ENCODE measurements at regions not wholly inside any gene's neighbourhood (a gene's known extent, or its start where the extent isn't known, plus 50 kb on each side); places are given as distances from the start of the nearest gene placed in this dataset.
"Not testable (repeated sequence)": the region's sequence is repeated elsewhere in the genome, so short reads cannot be mapped to it uniquely, and the experiment has no call there.

DNA sequence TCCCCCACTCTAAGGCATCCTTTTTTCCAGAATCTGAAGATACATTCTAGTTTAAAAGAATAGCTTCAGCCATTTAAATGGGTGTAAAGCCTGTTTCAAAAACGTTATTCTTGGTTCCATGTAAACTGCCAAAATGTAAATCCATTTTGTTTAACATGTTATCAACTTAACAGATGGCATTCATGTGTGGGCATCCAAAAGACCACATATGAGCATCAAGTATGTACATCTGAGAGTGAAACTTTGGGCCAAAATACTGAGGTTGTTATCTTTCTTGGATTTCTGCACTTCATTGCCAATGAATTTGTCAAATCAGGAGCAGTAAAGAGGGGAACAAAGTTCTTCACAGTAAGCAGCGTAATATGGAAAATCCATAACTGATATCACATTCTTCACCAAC is 395.4 kb downstream of the ZNF804A start:
- no peaks in the 10 kb centered on the region for H3K27me3 Mint-ChIP-seq
- H3K36me3 Mint-ChIP-seq: no peaks in the 10 kb centered on the region
- no peaks in the 10 kb centered on the region for H3K4me1 Mint-ChIP-seq
- H3K4me3 Mint-ChIP-seq: no peak overlapping the region
- H3K9me3 Mint-ChIP-seq: no peaks in the 10 kb centered on the region
- no peak overlapping the region for H3K27ac Mint-ChIP-seq

DNA sequence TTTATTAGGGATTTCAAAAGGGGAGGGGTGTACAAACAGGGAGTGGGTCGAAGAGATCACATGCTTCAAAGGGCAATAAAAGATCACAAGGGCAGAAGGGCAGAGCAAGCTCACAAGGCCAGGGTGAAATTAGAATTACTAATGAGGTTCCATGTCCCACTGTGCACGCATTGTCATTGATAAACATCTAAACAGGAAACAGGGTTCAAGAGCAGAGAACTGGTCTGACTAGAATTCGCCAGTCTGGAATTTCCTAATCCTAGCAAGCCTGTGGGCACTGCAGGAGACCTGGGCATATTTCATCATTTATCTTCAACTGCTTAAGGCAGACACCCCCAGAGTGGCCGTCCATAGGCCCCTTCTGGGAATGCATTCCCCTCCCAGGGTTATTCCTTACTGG is 408.2 kb downstream of the ZNF804A start:
- H3K4me1 Mint-ChIP-seq: no peaks in the 10 kb centered on the region
- no peak overlapping the region for H3K4me3 Mint-ChIP-seq
- H3K36me3 Mint-ChIP-seq: no peaks in the 10 kb centered on the region
- H3K27me3 Mint-ChIP-seq: no peaks in the 10 kb centered on the region
- H3K9me3 Mint-ChIP-seq: peaks cover 26% of the 10 kb centered on the region
- no peak overlapping the region for H3K27ac Mint-ChIP-seq

DNA sequence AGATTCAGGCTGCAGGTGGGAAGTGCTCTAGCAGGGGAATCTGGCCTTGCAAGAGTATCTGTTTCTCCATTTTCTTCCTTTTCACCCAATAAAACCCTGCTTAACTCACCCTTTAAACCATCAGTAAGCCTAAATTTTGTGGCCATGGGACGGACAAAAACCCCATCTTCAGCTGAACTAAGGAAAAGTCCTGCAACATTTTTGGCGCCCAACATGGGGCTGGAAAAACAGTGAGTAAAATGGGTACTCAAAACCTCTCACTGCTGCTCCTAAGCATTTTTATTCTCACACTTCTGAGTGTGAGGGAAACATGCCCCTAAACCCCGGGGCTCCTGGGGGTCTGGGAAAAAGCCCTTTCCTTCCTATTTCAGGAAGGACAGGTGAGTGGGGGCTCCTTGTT is 414.3 kb downstream of the ZNF804A start:
- Mint-ChIP-seq H3K36me3 (no peaks in the 10 kb centered on the region), H3K9me3 (peaks cover 29% of the 10 kb centered on the region), H3K27me3 (no peaks in the 10 kb centered on the region)

DNA sequence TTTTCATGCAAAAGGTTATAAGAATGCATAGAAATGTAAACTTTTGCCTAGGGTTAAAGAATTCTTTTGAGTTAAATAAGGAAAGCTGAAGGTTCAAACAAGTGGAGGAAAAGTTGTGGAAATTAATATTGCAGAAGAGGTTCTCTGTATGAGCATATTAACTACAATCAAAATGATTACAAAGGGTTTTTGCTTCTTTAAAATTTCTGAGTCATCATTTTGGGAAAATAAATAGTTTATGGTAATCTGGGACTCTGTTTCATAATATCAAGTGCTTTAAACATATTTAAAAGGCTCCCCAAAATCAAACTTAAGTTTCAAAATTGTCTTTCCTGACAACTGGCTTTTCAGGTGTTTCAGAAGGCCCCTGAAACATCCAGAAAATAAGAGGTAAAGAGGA is 415.7 kb downstream of the ZNF804A start:
- H3K27ac Mint-ChIP-seq: no peak overlapping the region
- no peaks in the 10 kb centered on the region for H3K4me1 Mint-ChIP-seq
- H3K9me3 Mint-ChIP-seq: peaks cover 29% of the 10 kb centered on the region
- H3K4me3 Mint-ChIP-seq: no peak overlapping the region
- H3K36me3 Mint-ChIP-seq: no peaks in the 10 kb centered on the region
- H3K27me3 Mint-ChIP-seq: no peaks in the 10 kb centered on the region

More for the DNA sequence above, 414.3 kb downstream of the ZNF804A start:
- Mint-ChIP-seq H3K27ac (no peak overlapping the region), H3K4me3 (no peak overlapping the region), H3K4me1 (no peaks in the 10 kb centered on the region)

DNA sequence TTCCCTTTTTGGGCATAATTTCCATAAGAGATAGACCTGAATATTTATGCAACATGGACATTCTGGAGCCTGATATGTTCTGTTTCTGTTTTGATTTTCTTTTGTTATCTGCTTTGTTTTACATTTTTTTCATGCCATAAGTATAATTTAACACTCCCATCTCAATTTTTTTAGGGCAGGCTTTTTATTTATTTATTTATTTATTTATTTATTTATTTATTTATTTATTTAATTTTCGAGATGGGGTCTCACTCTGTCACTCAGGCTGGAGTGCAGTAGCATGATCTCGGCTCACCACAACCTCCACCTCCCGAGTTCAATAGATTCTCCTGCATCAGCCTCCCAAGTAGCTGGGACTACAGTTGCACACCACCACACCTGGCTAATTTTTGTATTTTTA is 427.6 kb downstream of the ZNF804A start:
- not testable (repeated sequence) for H3K27me3 Mint-ChIP-seq, H3K27ac Mint-ChIP-seq, H3K4me3 Mint-ChIP-seq, H3K4me1 Mint-ChIP-seq, H3K36me3 Mint-ChIP-seq
- peaks cover 22% of the 10 kb centered on the region for H3K9me3 Mint-ChIP-seq

DNA sequence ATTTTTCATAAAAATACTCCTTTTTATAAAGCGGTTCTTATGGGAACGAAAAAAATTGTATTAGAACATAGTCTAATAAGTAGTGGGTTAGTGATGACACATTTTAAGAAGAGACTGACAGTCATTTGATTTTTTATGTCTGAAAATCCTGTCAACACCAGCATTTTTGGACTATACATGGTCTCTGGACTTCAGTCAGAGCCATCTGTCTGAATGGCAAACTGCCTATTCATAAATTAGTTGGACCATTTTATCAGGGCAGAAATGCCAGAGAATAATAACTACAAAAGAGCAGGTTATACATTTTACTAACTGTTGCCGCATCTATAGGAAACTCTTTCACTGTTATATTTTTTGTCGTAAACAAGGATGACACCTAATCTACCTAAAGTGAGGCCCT is 437.6 kb downstream of the ZNF804A start:
- no peaks in the 10 kb centered on the region for H3K27me3 Mint-ChIP-seq
- no peak overlapping the region for H3K27ac Mint-ChIP-seq
- no peaks in the 10 kb centered on the region for H3K4me1 Mint-ChIP-seq
- H3K36me3 Mint-ChIP-seq: no peaks in the 10 kb centered on the region
- H3K4me3 Mint-ChIP-seq: no peak overlapping the region
- peaks cover 10% of the 10 kb centered on the region for H3K9me3 Mint-ChIP-seq

DNA sequence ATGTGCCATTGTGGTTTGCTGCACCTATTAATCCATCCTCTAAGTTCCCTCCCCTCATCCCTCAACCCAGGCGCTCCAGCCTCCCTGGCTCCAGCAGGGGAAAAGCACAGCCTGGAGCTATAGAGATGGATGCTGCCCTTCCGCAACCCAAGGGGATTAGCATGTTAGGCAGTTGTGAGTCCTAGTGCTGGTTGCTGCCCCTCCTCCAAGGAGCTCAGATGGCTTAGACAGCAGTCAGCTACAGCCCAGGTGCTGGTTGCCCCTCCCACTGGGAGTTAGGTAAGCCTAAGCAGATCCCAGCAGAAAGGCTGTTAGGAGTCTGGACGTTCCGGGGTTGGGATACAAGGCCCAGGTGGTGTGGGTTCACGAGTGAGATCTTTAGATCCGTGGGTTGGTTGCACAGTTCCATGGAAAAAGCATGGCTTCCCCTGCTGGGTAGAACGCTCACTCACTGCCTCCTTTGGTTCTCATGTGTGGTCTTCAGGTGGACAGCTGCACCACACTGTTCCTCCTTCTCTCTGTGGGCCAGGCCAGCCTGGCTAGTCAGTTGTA is 446.1 kb downstream of the ZNF804A start:
- Mint-ChIP-seq H3K9me3 (peaks cover 27% of the 10 kb centered on the region), H3K4me1 (no peaks in the 10 kb centered on the region), H3K27ac (no peak overlapping the region), H3K36me3 (no peaks in the 10 kb centered on the region), H3K27me3 (no peaks in the 10 kb centered on the region), H3K4me3 (no peak overlapping the region)

DNA sequence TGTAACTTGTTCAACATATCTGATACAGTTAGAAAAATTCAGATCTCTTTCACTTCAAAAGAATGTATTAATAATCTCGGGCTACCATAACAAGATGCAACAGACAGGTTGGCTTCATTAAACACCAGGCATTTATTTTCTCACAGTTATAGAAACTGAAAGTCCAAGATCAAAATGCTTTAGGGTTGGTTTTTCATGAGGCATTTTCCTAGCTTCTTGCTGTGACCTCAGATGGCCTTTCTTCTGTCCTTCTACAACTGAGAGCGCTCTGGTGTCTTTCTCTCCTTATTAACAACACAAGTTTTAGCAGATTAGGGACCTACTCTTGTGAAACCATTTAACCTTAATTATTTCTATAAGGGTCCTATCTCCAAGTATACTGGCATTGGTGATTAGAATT is 452.5 kb downstream of the ZNF804A start:
- peaks cover 16% of the 10 kb centered on the region for H3K9me3 Mint-ChIP-seq
- H3K4me3 Mint-ChIP-seq: no peak overlapping the region
- no peaks in the 10 kb centered on the region for H3K27me3 Mint-ChIP-seq
- H3K4me1 Mint-ChIP-seq: no peaks in the 10 kb centered on the region
- H3K27ac Mint-ChIP-seq: no peak overlapping the region
- no peaks in the 10 kb centered on the region for H3K36me3 Mint-ChIP-seq

DNA sequence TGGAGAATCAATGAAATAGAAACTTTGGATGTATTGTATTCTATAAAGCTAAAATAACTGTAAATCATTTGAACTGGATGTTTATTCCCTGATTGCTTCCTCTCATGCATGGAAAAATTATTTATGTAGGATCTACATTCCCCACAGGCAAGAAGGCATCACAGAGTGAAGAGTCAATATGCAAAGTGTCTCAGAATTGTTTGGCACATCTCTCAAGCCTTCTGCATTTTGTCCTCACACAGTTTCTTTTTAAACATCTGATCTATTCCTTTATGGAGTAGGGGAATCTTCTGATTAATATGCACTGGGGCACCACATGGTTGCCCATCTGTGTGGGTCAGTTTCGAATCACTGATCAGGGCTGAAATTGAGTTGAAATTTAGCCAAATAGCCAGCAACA is 465.4 kb downstream of the ZNF804A start:
- Mint-ChIP-seq H3K4me3 (no peak overlapping the region), H3K4me1 (no peaks in the 10 kb centered on the region), H3K27me3 (no peaks in the 10 kb centered on the region), H3K27ac (no peak overlapping the region), H3K36me3 (no peaks in the 10 kb centered on the region), H3K9me3 (peaks cover 5% of the 10 kb centered on the region)

DNA sequence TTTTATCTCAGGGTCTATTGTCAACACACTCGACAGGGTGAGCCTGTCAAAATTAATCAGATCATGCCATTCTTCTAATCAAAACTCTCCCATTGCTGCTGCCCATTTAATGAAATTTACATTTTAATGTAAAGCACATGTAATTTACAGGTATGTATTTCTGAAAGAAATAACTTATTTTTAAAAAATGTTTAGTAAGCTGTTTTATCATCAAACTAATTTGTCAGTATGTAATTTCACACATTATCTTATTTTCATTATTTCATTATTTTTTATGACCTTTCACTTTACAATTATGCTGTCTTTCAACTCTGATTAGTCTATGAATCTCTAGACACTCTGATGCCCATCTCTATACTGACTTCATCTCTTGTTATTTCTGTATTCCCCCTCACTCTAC is 467.8 kb downstream of the ZNF804A start:
- no peak overlapping the region for H3K27ac Mint-ChIP-seq
- H3K9me3 Mint-ChIP-seq: peaks cover 5% of the 10 kb centered on the region
- H3K4me3 Mint-ChIP-seq: no peak overlapping the region
- no peaks in the 10 kb centered on the region for H3K4me1 Mint-ChIP-seq
- no peaks in the 10 kb centered on the region for H3K27me3 Mint-ChIP-seq
- no peaks in the 10 kb centered on the region for H3K36me3 Mint-ChIP-seq

DNA sequence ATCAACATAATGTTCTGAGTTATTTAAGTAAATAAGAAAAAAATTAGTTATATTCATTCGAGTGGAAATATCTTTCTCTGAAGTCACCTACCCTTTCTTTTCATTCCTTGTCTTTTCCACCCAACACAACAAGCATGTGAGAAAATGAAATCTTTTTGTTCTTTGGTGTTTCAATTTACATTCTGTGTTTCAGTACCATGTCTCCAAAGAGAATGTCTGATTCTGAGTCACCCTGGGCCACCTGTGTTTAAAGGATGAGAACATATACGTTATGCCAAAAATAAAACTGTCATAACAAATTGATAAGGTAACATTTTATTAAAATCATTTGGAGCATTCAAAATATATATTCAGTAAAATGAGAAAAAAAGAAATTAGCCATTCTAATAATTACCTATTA is 470.8 kb downstream of the ZNF804A start:
- Mint-ChIP-seq H3K27ac (no peak overlapping the region), H3K4me3 (no peak overlapping the region), H3K36me3 (no peaks in the 10 kb centered on the region), H3K4me1 (no peaks in the 10 kb centered on the region), H3K9me3 (peaks cover 5% of the 10 kb centered on the region), H3K27me3 (no peaks in the 10 kb centered on the region)

DNA sequence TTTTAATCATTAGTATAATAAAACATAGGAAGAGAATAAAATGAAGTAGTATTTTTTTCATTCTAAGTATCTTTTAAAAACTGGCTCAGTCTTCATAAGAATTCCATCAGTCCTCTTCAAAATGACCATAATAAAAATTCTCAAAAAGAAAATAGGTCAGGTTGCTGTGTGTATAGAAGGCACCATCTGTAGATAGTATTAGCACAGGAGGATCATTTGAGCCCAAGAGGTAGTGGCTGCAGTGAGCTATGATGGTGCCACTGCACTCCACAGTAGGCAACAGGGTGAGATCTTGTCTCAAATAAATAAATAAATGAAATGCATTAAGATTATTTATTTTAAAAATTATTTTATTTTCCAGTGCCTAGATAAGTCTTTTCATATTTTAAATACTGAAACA is 475.8 kb downstream of the ZNF804A start:
- no peak overlapping the region for H3K27ac Mint-ChIP-seq
- H3K4me1 Mint-ChIP-seq: no peaks in the 10 kb centered on the region
- no peaks in the 10 kb centered on the region for H3K36me3 Mint-ChIP-seq
- no peaks in the 10 kb centered on the region for H3K27me3 Mint-ChIP-seq
- no peak overlapping the region for H3K4me3 Mint-ChIP-seq
- H3K9me3 Mint-ChIP-seq: peaks cover 6% of the 10 kb centered on the region

DNA sequence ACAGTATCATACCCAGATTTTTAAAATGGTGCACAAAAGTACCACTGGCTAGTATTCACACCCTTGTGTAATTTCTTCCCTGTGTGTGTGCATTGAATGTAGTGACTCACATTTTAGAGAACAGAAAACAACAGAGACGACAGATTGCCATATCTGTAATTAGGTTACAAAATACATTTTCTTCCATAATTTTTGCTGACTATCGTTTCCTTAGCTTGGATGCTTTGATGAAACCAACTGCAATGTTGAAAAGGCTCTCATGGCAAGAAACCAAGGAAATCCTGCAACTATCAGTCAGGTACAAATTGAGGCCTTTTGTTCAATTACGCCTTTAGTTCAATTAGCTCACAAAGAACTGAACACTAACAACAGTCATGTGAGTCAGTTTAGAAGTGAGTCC is 484.4 kb downstream of the ZNF804A start:
- H3K4me3 Mint-ChIP-seq: no peak overlapping the region

DNA sequence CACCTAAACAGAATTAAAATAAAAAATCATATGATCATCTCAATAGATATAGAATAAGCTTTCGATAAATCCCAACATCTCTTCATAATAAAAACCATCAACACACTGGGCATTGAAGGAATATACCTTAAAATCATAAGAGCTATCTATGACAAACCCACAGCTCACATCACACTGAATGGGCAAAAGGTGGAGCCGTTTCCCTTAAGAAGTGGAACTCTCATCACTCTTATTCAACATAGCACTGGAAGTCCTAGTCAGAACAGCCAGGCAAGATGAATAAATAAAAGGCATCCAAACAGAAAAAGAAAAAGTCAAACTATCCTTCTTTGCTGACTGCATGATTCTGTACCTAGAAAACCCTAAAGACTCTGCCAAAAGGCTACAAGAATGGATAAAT is 510.3 kb downstream of the ZNF804A start:
- H3K9me3 Mint-ChIP-seq: no peaks in the 10 kb centered on the region
- H3K4me1 Mint-ChIP-seq: no peaks in the 10 kb centered on the region
- H3K27ac Mint-ChIP-seq: no peak overlapping the region
- H3K36me3 Mint-ChIP-seq: no peaks in the 10 kb centered on the region
- H3K27me3 Mint-ChIP-seq: no peaks in the 10 kb centered on the region
- H3K4me3 Mint-ChIP-seq: no peak overlapping the region

More for the DNA sequence above, 484.4 kb downstream of the ZNF804A start:
- Mint-ChIP-seq H3K27ac (no peak overlapping the region), H3K27me3 (no peaks in the 10 kb centered on the region), H3K4me1 (no peaks in the 10 kb centered on the region), H3K36me3 (no peaks in the 10 kb centered on the region), H3K9me3 (peaks cover 11% of the 10 kb centered on the region)

DNA sequence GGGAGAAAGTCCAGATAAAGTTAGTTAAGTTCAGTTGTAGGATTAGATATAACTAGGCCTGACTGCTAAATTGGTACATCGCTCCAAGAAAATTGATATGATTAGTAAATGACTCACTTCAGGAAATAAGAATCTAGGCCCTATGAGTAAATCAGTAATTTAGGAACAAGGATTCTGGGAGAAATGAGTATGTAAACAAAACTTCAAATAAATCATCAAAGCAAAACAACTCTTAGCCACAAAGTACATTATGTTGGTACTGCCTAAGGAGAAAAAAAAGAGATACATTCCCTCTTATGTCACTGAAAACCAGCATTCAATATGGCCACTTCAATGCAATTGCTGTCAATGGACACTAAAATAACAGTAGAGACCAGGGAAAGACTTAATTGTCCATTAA is 529.1 kb downstream of the ZNF804A start:
- no peaks in the 10 kb centered on the region for H3K27me3 Mint-ChIP-seq
- no peaks in the 10 kb centered on the region for H3K36me3 Mint-ChIP-seq
- H3K9me3 Mint-ChIP-seq: no peaks in the 10 kb centered on the region
- no peak overlapping the region for H3K4me3 Mint-ChIP-seq
- no peaks in the 10 kb centered on the region for H3K4me1 Mint-ChIP-seq
- H3K27ac Mint-ChIP-seq: no peak overlapping the region

DNA sequence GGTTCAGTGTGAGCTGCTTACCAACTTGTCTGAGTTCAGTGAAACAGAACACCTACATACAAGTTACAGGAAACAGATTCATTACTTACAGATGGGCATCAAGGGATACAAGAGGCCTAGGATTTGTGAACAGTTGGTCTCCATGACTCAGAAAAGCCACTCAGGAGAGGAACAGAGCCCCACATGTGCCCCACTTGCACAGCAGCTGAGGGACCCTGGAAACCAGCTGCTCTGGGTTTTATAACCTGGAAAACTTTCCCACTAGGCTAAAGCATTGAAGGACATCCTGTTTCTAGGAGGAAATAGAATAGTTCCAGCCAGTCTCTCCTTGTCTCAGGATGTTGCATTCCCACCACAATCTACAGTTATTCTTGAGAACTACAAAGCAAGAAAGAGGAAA is 530.0 kb downstream of the ZNF804A start:
- no peak overlapping the region for H3K27ac Mint-ChIP-seq
- H3K9me3 Mint-ChIP-seq: no peaks in the 10 kb centered on the region
- no peak overlapping the region for H3K4me3 Mint-ChIP-seq
- no peaks in the 10 kb centered on the region for H3K4me1 Mint-ChIP-seq
- no peaks in the 10 kb centered on the region for H3K27me3 Mint-ChIP-seq
- no peaks in the 10 kb centered on the region for H3K36me3 Mint-ChIP-seq

DNA sequence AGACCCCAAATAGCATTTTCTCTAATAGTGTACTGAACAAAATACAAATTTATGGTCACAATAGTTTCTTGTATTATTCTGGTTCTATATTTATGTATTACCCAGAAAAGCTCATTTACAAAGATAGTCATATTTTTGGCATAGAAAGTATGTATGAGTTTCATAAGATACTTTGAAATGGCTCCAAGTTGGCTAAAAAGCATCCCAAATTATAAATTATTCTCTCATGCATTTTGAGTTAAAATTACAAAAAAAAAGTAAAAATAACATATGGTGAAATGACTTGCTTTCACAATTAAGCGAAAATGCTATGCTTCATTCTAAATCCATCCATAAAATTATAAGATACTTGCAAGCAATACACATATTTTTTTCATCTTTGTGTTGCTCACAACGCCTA is 530.7 kb downstream of the ZNF804A start:
- H3K9me3 Mint-ChIP-seq: no peaks in the 10 kb centered on the region

More for the DNA sequence above, 530.7 kb downstream of the ZNF804A start:
- H3K27ac Mint-ChIP-seq: no peak overlapping the region
- no peaks in the 10 kb centered on the region for H3K4me1 Mint-ChIP-seq
- no peaks in the 10 kb centered on the region for H3K36me3 Mint-ChIP-seq
- no peaks in the 10 kb centered on the region for H3K27me3 Mint-ChIP-seq
- no peak overlapping the region for H3K4me3 Mint-ChIP-seq
